CD8-positive, alpha-beta memory T cell (primary cell): ENCODE measurements at regions not wholly inside any gene's neighbourhood (a gene's known extent, or its start where the extent isn't known, plus 50 kb on each side); places are given as distances from the start of the nearest gene placed in this dataset.

Experiments used
- CTCF ChIA-PET: fragments of 350-600 bp; sonication (Branson Sonifier 250); formaldehyde crosslinking; loops from one replicate; lab custom pipeline; 2021; ENCODE audit warnings: antibody characterized with exemption; lab: Charles Lee
- POLR2A ChIA-PET: fragments of 350-600 bp; sonication (Branson Sonifier 250); formaldehyde crosslinking; loops from one replicate; lab custom pipeline; 2021; ENCODE audit warnings: antibody characterized with exemption; lab: Charles Lee
- DNase-seq, 5 donors: peaks; one replicate each; pipeline versions ENCODE4 v3.0.0 to v3.0.0-alpha.2; 2020 to 2022; ENCODE audit warnings: mixed read lengths in 1 of 5
- H3K27ac ChIP-seq: one replicate; pipeline ENCODE4 v1.7.0; 2013; ENCODE audit warnings: low read depth, mild to moderate bottlenecking, low read length, moderate library complexity
- H3K27me3 ChIP-seq: 2 replicates; pipeline ENCODE4 v1.7.0; 2013; ENCODE audit warnings: low read length, mild to moderate bottlenecking; ENCODE audit not compliant: insufficient read depth, poor library complexity, severe bottlenecking
- H3K36me3 ChIP-seq: 2 replicates; pipeline ENCODE4 v1.7.0; 2013; ENCODE audit warnings: mild to moderate bottlenecking, low read length, moderate library complexity; ENCODE audit not compliant: insufficient read depth
- H3K4me1 ChIP-seq: 2 replicates; pipeline ENCODE4 v1.7.0; 2013; ENCODE audit warnings: mild to moderate bottlenecking, low read length, moderate library complexity; ENCODE audit not compliant: insufficient read depth
- H3K4me3 ChIP-seq: 2 replicates; pipeline ENCODE4 v1.7.0; 2013; ENCODE audit warnings: mild to moderate bottlenecking, low read length
- H3K9me3 ChIP-seq: 2 replicates; pipeline ENCODE4 v1.7.0; 2013; ENCODE audit warnings: mild to moderate bottlenecking, low read length
- H3K27ac Mint-ChIP-seq, 8 donors: one replicate each; pipeline ENCODE4 v1.8.0; 2020 to 2021; ENCODE audit warnings: mixed read lengths in 8 of 8, mild to moderate bottlenecking in 6 of 8, inconsistent platforms in 3 of 8, moderate library complexity in 3 of 8
- H3K27me3 Mint-ChIP-seq, 2 donors: one replicate each; pipeline ENCODE4 v1.8.0; 2020 to 2021; ENCODE audit warnings: mixed read lengths in 2 of 2, mild to moderate bottlenecking in 1 of 2, moderate library complexity in 1 of 2
- H3K36me3 Mint-ChIP-seq, 3 donors: one replicate each; pipeline ENCODE4 v1.8.0; 2020 to 2021; ENCODE audit warnings: mixed read lengths in 3 of 3, inconsistent platforms in 1 of 3, mild to moderate bottlenecking in 1 of 3
- H3K4me1 Mint-ChIP-seq, 3 donors: one replicate each; pipeline ENCODE4 v1.8.0; 2020 to 2021; ENCODE audit warnings: mixed read lengths in 3 of 3, inconsistent platforms in 1 of 3, mild to moderate bottlenecking in 1 of 3
- H3K4me3 Mint-ChIP-seq, 7 donors: one replicate each; pipeline ENCODE4 v1.8.0; 2020 to 2021; ENCODE audit warnings: mixed read lengths in 7 of 7, mild to moderate bottlenecking in 6 of 7, moderate library complexity in 4 of 7, inconsistent platforms in 2 of 7
- H3K9me3 Mint-ChIP-seq, 5 donors: one replicate each; pipeline ENCODE4 v1.8.0; 2020 to 2022; ENCODE audit warnings: mixed read lengths in 5 of 5, mild to moderate bottlenecking in 3 of 5, moderate library complexity in 2 of 5, inconsistent platforms in 1 of 5

GRCh38 chr10:83927166-83927565 lies 212.1 kb upstream of the GHITM start:
- H3K27ac Mint-ChIP-seq: no peak overlapping the region
- no peaks in the 10 kb centered on the region for H3K36me3 ChIP-seq
- no peaks in the 10 kb centered on the region for H3K4me1 ChIP-seq
- no peak overlapping the region for H3K4me3 Mint-ChIP-seq
- H3K4me3 ChIP-seq: no peak overlapping the region
- peaks cover 2 to 3% of the 10 kb centered on the region in 2 donors for H3K27me3 Mint-ChIP-seq
- POLR2A ChIA-PET: no interaction called here
- no peaks in the 10 kb centered on the region for H3K36me3 Mint-ChIP-seq
- no peaks in the 10 kb centered on the region for H3K4me1 Mint-ChIP-seq
- no peak overlapping the region for H3K27ac ChIP-seq
- H3K9me3 Mint-ChIP-seq: no peaks in the 10 kb centered on the region
- no peak for DNase-seq
- H3K27me3 ChIP-seq: no peaks in the 10 kb centered on the region
- H3K9me3 ChIP-seq: no peaks in the 10 kb centered on the region
- CTCF ChIA-PET: no interaction called here

DNA sequence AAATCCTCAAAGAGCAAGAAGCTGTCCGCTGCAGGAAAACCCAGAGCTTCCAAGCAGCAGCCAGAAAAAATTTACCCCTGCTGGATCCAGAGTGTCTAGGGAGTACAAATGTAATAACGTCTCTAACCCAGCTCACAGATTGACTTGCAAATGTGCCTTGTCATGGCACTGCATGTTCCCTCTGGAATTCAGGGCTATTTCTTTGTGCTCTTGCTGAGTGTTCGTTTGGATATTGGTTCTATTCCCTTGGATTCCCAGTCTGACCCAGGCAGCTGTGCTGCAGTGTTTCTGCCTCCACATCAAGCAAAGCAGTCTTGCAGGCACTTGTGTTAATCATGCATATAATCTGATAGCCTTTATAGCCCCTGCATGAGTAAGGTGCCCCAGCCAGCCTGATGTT lies 209.9 kb upstream of the GHITM start:
- H3K4me3 Mint-ChIP-seq: no peak overlapping the region
- CTCF ChIA-PET: no interaction called here

DNA sequence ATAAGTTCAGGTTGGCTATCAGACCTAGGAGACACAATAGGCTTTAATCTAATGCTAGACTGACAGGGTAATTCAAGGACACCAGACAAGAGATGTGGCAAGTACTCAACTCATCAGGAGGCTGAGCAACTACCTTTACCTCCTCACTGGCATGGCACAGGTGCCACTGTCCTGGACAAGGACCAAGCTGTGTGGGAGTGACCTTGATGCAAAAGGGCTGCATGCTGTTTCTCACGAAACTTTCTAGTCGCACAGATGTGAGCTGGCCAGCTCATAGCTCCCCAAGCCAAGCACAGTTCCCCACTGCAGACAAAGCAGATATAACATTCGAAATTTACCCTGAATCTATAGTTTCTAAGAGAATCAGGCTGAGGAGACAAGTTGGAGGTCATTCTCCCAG lies 207.6 kb upstream of the GHITM start:
- POLR2A ChIA-PET: no interaction called here
- Mint-ChIP-seq H3K4me1 (no peaks in the 10 kb centered on the region), H3K27me3 (no peaks in the 10 kb centered on the region), H3K4me3 (no peak overlapping the region), H3K36me3 (no peaks in the 10 kb centered on the region), H3K27ac (no peak overlapping the region), H3K9me3 (no peaks in the 10 kb centered on the region)
- no peaks in the 10 kb centered on the region for H3K9me3 ChIP-seq
- no peaks in the 10 kb centered on the region for H3K4me1 ChIP-seq
- H3K4me3 ChIP-seq: no peak overlapping the region
- CTCF ChIA-PET: no interaction called here
- H3K27ac ChIP-seq: no peak overlapping the region
- no peaks in the 10 kb centered on the region for H3K36me3 ChIP-seq
- DNase-seq: no peak
- no peaks in the 10 kb centered on the region for H3K27me3 ChIP-seq

More for the DNA sequence above, 209.9 kb upstream of the GHITM start:
- H3K4me3 ChIP-seq: no peak overlapping the region
- Mint-ChIP-seq H3K4me1 (no peaks in the 10 kb centered on the region), H3K36me3 (no peaks in the 10 kb centered on the region), H3K27me3 (peaks cover 0 to 2% of the 10 kb centered on the region in 2 donors), H3K27ac (peak overlapping the region in 1 of 8 donors; percentile 52), H3K9me3 (no peaks in the 10 kb centered on the region)
- no peak for DNase-seq
- POLR2A ChIA-PET: no interaction called here
- H3K27me3 ChIP-seq: no peaks in the 10 kb centered on the region
- H3K36me3 ChIP-seq: no peaks in the 10 kb centered on the region
- H3K27ac ChIP-seq: no peak overlapping the region
- no peaks in the 10 kb centered on the region for H3K9me3 ChIP-seq
- H3K4me1 ChIP-seq: no peaks in the 10 kb centered on the region

DNA sequence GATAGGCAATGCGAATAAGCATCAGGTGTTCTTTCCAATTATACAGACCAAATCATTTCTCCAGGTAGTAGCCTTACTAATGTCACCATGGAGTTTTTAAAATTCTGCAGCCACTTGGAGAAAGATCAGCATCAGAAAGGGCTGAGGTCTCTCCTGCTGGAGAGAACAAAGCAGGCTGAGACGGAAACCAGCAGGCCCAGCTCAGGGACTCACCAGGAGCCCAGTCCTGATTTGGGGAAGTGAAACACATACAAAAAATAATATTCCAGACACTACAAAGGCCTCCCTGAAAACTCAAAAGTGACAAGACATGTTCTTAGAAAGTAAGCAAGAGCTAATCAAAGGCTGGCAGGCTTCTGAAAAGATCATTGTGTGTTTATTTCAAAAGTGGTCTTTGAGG lies 207.1 kb upstream of the GHITM start:
- Mint-ChIP-seq H3K9me3 (no peaks in the 10 kb centered on the region), H3K36me3 (no peaks in the 10 kb centered on the region), H3K4me3 (no peak overlapping the region), H3K27ac (no peak overlapping the region), H3K27me3 (no peaks in the 10 kb centered on the region), H3K4me1 (no peaks in the 10 kb centered on the region)
- DNase-seq: no peak
- no peaks in the 10 kb centered on the region for H3K36me3 ChIP-seq
- H3K27ac ChIP-seq: no peak overlapping the region
- no peaks in the 10 kb centered on the region for H3K4me1 ChIP-seq
- CTCF ChIA-PET: no interaction called here
- H3K9me3 ChIP-seq: no peaks in the 10 kb centered on the region
- no peaks in the 10 kb centered on the region for H3K27me3 ChIP-seq
- POLR2A ChIA-PET: no interaction called here
- no peak overlapping the region for H3K4me3 ChIP-seq

DNA sequence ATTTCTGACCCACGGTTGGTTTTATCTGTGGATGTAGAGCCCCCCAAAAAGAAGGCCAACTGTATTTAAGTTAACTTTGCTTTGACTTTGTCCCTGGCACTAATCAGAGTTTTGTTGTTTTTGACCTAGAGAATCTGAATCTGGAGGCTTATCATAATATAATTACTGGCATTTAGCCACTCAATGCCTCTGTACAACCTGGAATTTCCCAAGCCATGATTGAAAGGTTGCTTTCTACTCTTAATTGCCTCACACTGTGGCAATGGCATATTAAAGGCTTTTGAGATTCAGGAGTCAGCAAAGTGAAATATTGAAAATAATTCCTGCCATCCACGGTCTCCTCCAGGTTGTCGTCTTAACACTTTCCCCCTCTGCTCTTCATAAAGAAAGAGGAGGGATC lies 205.2 kb upstream of the GHITM start:
- no peak overlapping the region for H3K27ac ChIP-seq
- no peaks in the 10 kb centered on the region for H3K27me3 ChIP-seq
- no peaks in the 10 kb centered on the region for H3K4me1 ChIP-seq
- Mint-ChIP-seq H3K36me3 (no peaks in the 10 kb centered on the region), H3K27ac (no peak overlapping the region), H3K27me3 (no peaks in the 10 kb centered on the region), H3K4me3 (no peak overlapping the region), H3K9me3 (no peaks in the 10 kb centered on the region), H3K4me1 (no peaks in the 10 kb centered on the region)
- no peak overlapping the region for H3K4me3 ChIP-seq
- no peaks in the 10 kb centered on the region for H3K36me3 ChIP-seq
- DNase-seq: no peak
- H3K9me3 ChIP-seq: no peaks in the 10 kb centered on the region
- POLR2A ChIA-PET: no interaction called here
- CTCF ChIA-PET: no interaction called here

DNA sequence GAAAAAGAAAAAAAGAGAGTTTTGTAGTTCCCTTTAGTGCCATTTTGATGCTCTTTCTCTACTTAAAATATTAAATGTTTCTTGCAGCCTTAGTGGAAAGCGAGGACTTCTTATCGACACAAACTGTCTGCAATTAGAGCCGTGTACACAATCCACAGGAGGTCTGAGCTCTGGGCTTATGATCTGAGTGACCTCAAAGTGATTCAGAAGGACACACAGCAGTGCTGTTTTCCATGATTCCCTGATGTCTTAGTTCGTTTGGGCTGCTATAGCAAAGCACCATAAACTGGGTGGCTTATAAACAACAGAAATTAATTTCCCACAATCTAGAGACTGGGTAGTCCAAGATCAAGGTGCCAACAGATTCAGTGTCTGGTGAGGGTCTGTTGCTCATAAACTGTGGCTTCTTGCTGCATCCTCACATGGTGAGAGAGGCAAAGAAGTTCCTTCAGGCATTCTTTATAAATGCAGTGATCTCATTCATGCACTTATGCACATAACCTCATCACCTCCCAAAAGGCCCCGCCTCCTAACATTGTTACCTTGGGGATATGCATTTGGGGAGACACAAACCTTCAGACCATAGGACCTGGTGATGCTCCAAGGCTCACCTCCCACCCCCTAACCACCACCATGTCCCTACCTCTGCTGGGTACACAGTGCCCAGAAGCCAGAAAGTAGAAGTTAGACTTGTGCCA lies 204.5 kb upstream of the GHITM start:
- no peaks in the 10 kb centered on the region for H3K27me3 Mint-ChIP-seq
- ChIA-PET POLR2A (no interaction called here), CTCF (no interaction called here)
- no peak overlapping the region for H3K27ac Mint-ChIP-seq
- Histone ChIP-seq H3K36me3 (no peaks in the 10 kb centered on the region), H3K9me3 (no peaks in the 10 kb centered on the region), H3K4me3 (no peak overlapping the region), H3K27ac (no peak overlapping the region), H3K27me3 (no peaks in the 10 kb centered on the region), H3K4me1 (no peaks in the 10 kb centered on the region)
- H3K4me1 Mint-ChIP-seq: no peaks in the 10 kb centered on the region
- no peak overlapping the region for H3K4me3 Mint-ChIP-seq
- H3K36me3 Mint-ChIP-seq: no peaks in the 10 kb centered on the region
- no peak for DNase-seq
- H3K9me3 Mint-ChIP-seq: no peaks in the 10 kb centered on the region

GRCh38 chr10:83935339-83935736 lies 204.0 kb upstream of the GHITM start:
- no peaks in the 10 kb centered on the region for H3K4me1 Mint-ChIP-seq
- no peak overlapping the region for H3K4me3 Mint-ChIP-seq
- ChIA-PET POLR2A (no interaction called here), CTCF (no interaction called here)
- no peaks in the 10 kb centered on the region for H3K36me3 Mint-ChIP-seq
- Histone ChIP-seq H3K4me1 (no peaks in the 10 kb centered on the region), H3K27me3 (no peaks in the 10 kb centered on the region), H3K9me3 (no peaks in the 10 kb centered on the region), H3K27ac (no peak overlapping the region), H3K4me3 (no peak overlapping the region), H3K36me3 (no peaks in the 10 kb centered on the region)
- H3K9me3 Mint-ChIP-seq: no peaks in the 10 kb centered on the region
- H3K27ac Mint-ChIP-seq: no peak overlapping the region
- no peak for DNase-seq
- no peaks in the 10 kb centered on the region for H3K27me3 Mint-ChIP-seq

DNA sequence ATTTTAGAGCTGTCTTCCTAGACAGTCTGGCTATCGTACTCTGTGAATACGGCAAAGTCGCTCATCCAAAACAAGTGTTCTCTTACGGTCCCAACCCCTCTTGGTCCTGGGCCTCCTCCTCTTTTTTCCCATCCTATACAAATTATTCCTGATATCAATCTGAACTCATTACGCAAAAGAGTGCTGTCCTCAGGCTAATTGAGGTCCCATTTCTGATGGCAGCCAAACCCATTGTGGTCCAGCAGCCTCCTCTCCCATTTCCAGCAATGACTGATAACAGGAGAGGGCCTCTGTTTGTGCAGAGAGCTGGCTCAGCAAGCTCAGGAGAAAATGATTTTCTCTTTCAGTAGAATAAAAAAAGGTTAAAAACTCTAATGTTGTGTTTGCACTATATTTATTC lies 203.4 kb upstream of the GHITM start:
- POLR2A ChIA-PET: no interaction called here
- no peak overlapping the region for H3K27ac Mint-ChIP-seq
- H3K36me3 Mint-ChIP-seq: no peaks in the 10 kb centered on the region

GRCh38 chr10:83937161-83937560 lies 202.1 kb upstream of the GHITM start:
- Histone ChIP-seq H3K4me1 (no peaks in the 10 kb centered on the region), H3K27ac (no peak overlapping the region), H3K36me3 (no peaks in the 10 kb centered on the region), H3K27me3 (no peaks in the 10 kb centered on the region), H3K9me3 (no peaks in the 10 kb centered on the region), H3K4me3 (no peak overlapping the region)
- Mint-ChIP-seq H3K4me1 (no peaks in the 10 kb centered on the region), H3K36me3 (no peaks in the 10 kb centered on the region), H3K27me3 (no peaks in the 10 kb centered on the region), H3K9me3 (no peaks in the 10 kb centered on the region), H3K4me3 (no peak overlapping the region), H3K27ac (no peak overlapping the region)
- no peak for DNase-seq
- POLR2A ChIA-PET: no interaction called here
- CTCF ChIA-PET: no interaction called here

More for the DNA sequence above, 203.4 kb upstream of the GHITM start:
- Histone ChIP-seq H3K36me3 (no peaks in the 10 kb centered on the region), H3K4me1 (no peaks in the 10 kb centered on the region), H3K27ac (no peak overlapping the region), H3K9me3 (no peaks in the 10 kb centered on the region), H3K27me3 (no peaks in the 10 kb centered on the region), H3K4me3 (no peak overlapping the region)
- no peak overlapping the region for H3K4me3 Mint-ChIP-seq
- no peaks in the 10 kb centered on the region for H3K4me1 Mint-ChIP-seq
- CTCF ChIA-PET: no interaction called here
- no peak for DNase-seq
- no peaks in the 10 kb centered on the region for H3K27me3 Mint-ChIP-seq
- no peaks in the 10 kb centered on the region for H3K9me3 Mint-ChIP-seq
